HCT116 (cell line): ENCODE measurements at regions not wholly inside any gene's neighbourhood (a gene's known extent, or its start where the extent isn't known, plus 50 kb on each side); places are given as distances from the start of the nearest gene placed in this dataset.

Experiments used
- ATAC-seq: fragments of 200-7000 bp; cut with Tn5 transposase; 2 replicates; pipeline ENCODE4 v1.9.1; 2020; ENCODE audit warnings: mild to moderate bottlenecking, moderate library complexity
- BruUV-seq: library from RNA; stranded (reverse); fragments of 400-500 nt; replicated peaks from 2 replicates; lab custom pipeline; 2021; lab: Mats Ljungman, UMichigan
- CTCF ChIA-PET: fragments of 300-600 bp; sonication (Branson Sonifier 250); formaldehyde crosslinking; loops from one replicate; lab custom pipeline; 2021; ENCODE audit warnings: antibody characterized with exemption; lab: Charles Lee
- POLR2A ChIA-PET: fragments of 300-600, 350-600 bp; sonication (Branson Sonifier 250); formaldehyde crosslinking; loops from one replicate; lab custom pipeline; 2021; ENCODE audit warnings: antibody characterized with exemption; lab: Charles Lee
- RAD21 ChIA-PET, 2 experiments: fragments of 300-600 bp; sonication (Branson Sonifier 250); formaldehyde crosslinking; loops; one replicate each; lab custom pipeline; 2023; ENCODE audit warnings: low total read pairs in 2 of 2; ENCODE audit not compliant: uncharacterized antibody in 2 of 2, unreplicated experiment in 2 of 2, low non-redundant PET in 1 of 2; lab: Charles Lee
- DNase-seq: peaks from one replicate; pipeline ENCODE4 v3.0.0-alpha.2; 2010; ENCODE audit warnings: low read depth, low spot score
- H2AFZ ChIP-seq: fragments of 200-600 bp; shearing (Covaris generic), sonication (generic); 2 replicates; pipeline ENCODE4 v1.6.1; 2017; ENCODE audit warnings: low read depth, mixed run types, mixed read lengths, antibody characterized with exemption, low read length; ENCODE audit not compliant: poor library complexity, severe bottlenecking
- H3K27ac ChIP-seq: 2 replicates; pipeline ENCODE4 v1.5.1; 2012; ENCODE audit warnings: low read depth, low read length
- H3K27me3 ChIP-seq: fragments of 200-600 bp; sonication (generic); 2 replicates; pipeline ENCODE4 v1.6.1; 2016; ENCODE audit warnings: mixed run types, low read length, mixed read lengths; ENCODE audit not compliant: insufficient read depth
- H3K36me3 ChIP-seq, 2 experiments: fragments of 200-500 bp in 1 of 2; fragments of 200-600 bp in 1 of 2; sonication (Bioruptor generic) in 1 of 2; sonication (generic) in 1 of 2; 2 replicates each; pipeline versions ENCODE4 v1.5.1 to v1.6.1; 2014 to 2016; ENCODE audit warnings: low read length in 2 of 2, inconsistent platforms in 1 of 2, mixed read lengths in 1 of 2, mixed run types in 1 of 2; ENCODE audit not compliant: insufficient read depth in 2 of 2, control insufficient read depth in 1 of 2
- H3K4me1 ChIP-seq, 2 experiments: fragments of 200-600 bp in 1 of 2; sonication (generic) in 1 of 2; 2 replicates each; pipeline versions ENCODE4 v1.5.1 to v1.6.1; 2012 to 2017; ENCODE audit warnings: low read length in 2 of 2, inconsistent platforms in 1 of 2, mild to moderate bottlenecking in 1 of 2, mixed read lengths in 1 of 2, mixed run types in 1 of 2, moderate library complexity in 1 of 2; ENCODE audit not compliant: insufficient read depth in 2 of 2, control insufficient read depth in 1 of 2
- H3K4me2 ChIP-seq: fragments of 200-600 bp; sonication (generic); 2 replicates; pipeline ENCODE4 v1.6.1; 2017; ENCODE audit warnings: mixed run types, low read length, mixed read lengths
- H3K4me3 ChIP-seq, 2 experiments: fragments of 200-600 bp in 1 of 2; sonication (generic) in 1 of 2; replicated peaks in 1 of 2; 2 replicates each; pipeline ENCODE4 v1.5.1; 2011 to 2016; ENCODE audit warnings: low read length in 2 of 2, control low read depth in 1 of 2, low read depth in 1 of 2, mild to moderate bottlenecking in 1 of 2, mixed read lengths in 1 of 2, mixed run types in 1 of 2
- H3K79me2 ChIP-seq: fragments of 200-600 bp; sonication (generic); 2 replicates; pipeline ENCODE4 v1.6.1; 2017; ENCODE audit warnings: mild to moderate bottlenecking, mixed run types, low read length, moderate library complexity, mixed read lengths; ENCODE audit not compliant: insufficient read depth
- H3K9ac ChIP-seq: fragments of 200-600 bp; sonication (generic); 2 replicates; pipeline ENCODE4 v1.6.1; 2016; ENCODE audit warnings: low read length, mixed read lengths
- H3K9me2 ChIP-seq: fragments of 200-600 bp; sonication (generic), shearing (Covaris generic); 2 replicates; pipeline ENCODE4 v1.6.1; 2017; ENCODE audit warnings: mixed run types, mild to moderate bottlenecking, moderate library complexity; ENCODE audit not compliant: insufficient read depth
- H3K9me3 ChIP-seq, 2 experiments: fragments of 200-500 bp in 1 of 2; fragments of 200-600 bp in 1 of 2; sonication (Bioruptor generic) in 1 of 2; sonication (generic) in 1 of 2; 2 replicates each; pipeline ENCODE4 v1.6.1; 2014 to 2017; ENCODE audit warnings: low read length in 2 of 2, mixed read lengths in 2 of 2, inconsistent platforms in 1 of 2, low read depth in 1 of 2, mild to moderate bottlenecking in 1 of 2, mixed run types in 1 of 2, moderate library complexity in 1 of 2; ENCODE audit not compliant: control insufficient read depth in 1 of 2, insufficient read depth in 1 of 2
- H4K20me1 ChIP-seq: fragments of 200-600 bp; sonication (generic), shearing (Covaris generic); 2 replicates; pipeline ENCODE4 v1.6.1; 2017; ENCODE audit warnings: mixed run types, mild to moderate bottlenecking, moderate library complexity; ENCODE audit not compliant: insufficient read depth
- CBX3 ChIP-seq: IDR thresholded peaks from 2 replicates; pipeline ENCODE4 v1.6.1; 2012; ENCODE audit warnings: low read depth
- EGR1 ChIP-seq: IDR thresholded peaks from 2 replicates; pipeline ENCODE4 v1.6.1; 2012; ENCODE audit warnings: low read depth
- ELF1 ChIP-seq: IDR thresholded peaks from 2 replicates; pipeline ENCODE4 v1.6.1; 2012; ENCODE audit warnings: low read depth, borderline replicate concordance
- EZH2phosphoT487 ChIP-seq: fragments of 200-600 bp; IDR thresholded peaks from 2 replicates; pipeline ENCODE4 v1.6.1; 2018; ENCODE audit warnings: antibody characterized with exemption, borderline replicate concordance
- FOSL1 ChIP-seq: IDR thresholded peaks from 2 replicates; pipeline ENCODE4 v1.6.1; 2012; ENCODE audit warnings: low read depth
- JUND ChIP-seq: IDR thresholded peaks from 2 replicates; pipeline ENCODE4 v1.6.1; 2012
- POLR2A ChIP-seq: IDR thresholded peaks from 2 replicates; pipeline ENCODE4 v1.7.0; 2011; ENCODE audit warnings: borderline replicate concordance; ENCODE audit not compliant: insufficient read depth, insufficient read length; ENCODE audit errors: extremely low read depth
- RAD21 ChIP-seq: IDR thresholded peaks from 2 replicates; pipeline ENCODE4 v1.6.1; 2012; ENCODE audit warnings: low read depth, mild to moderate bottlenecking
- SIN3A ChIP-seq: IDR thresholded peaks from 2 replicates; pipeline ENCODE4 v1.6.1; 2012; ENCODE audit warnings: low read depth
- SP1 ChIP-seq: IDR thresholded peaks from 2 replicates; pipeline ENCODE4 v1.6.1; 2012; ENCODE audit warnings: low read depth
- TCF7L2 ChIP-seq: IDR thresholded peaks from 2 replicates; pipeline ENCODE4 v1.7.0; 2011; ENCODE audit warnings: borderline replicate concordance, inconsistent platforms; ENCODE audit not compliant: insufficient read depth, insufficient read length; ENCODE audit errors: extremely low read depth
- ZFX ChIP-seq: fragments of 450-650 bp; IDR thresholded peaks from 2 replicates; pipeline ENCODE4 v1.6.1; 2017
- ZNF274 ChIP-seq: fragments of 200-500 bp; sonication (Bioruptor generic); IDR thresholded peaks from 2 replicates; pipeline ENCODE4 v1.6.1; 2014; ENCODE audit warnings: mild to moderate bottlenecking, low read depth, low read length, inconsistent platforms
- intact Hi-C: fragments of 100-400 bp; cut with micrococcal nuclease; formaldehyde crosslinking; loops from 2 replicates; pipeline ENCODE4 v1.10.0; 2022
- TF ChIP-seq, protein P1 (sequence below): IDR thresholded peaks from 2 replicates; pipeline ENCODE4 v1.6.1; 2012; ENCODE audit warnings: low read depth
- TF ChIP-seq, protein P2 (sequence below): IDR thresholded peaks from 2 replicates; pipeline ENCODE4 v1.6.1; 2012

DNA sequence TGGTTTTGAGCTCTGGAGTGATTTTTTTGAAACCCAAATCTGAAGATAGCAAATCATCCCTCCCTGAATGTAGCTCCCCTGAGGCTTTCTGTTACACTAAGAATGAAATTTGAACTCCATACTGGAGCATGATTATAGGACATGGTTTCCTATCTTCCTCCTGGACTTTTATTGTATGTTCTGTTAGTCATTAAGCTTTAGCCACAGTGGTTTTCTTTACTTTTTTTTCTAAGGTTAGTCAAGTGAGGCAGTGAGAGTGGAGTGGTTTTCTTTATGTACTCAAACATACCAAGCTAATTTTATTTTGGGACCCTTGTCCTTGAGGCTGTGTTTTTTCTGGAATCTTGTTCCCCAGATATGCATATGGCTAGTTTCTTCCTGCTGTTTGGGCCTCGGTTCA, 55.2 kb upstream of the FRMD4B start:
- Histone ChIP-seq H3K27me3 (no peaks in the 10 kb centered on the region), H3K4me2 (no peak overlapping the region), H4K20me1 (no peaks in the 10 kb centered on the region), H3K36me3 (no peaks in the 10 kb centered on the region), H3K9ac (no peak overlapping the region), H2AFZ (no peak overlapping the region), H3K4me1 (no peaks in the 10 kb centered on the region), H3K9me3 (no peaks in the 10 kb centered on the region), H3K79me2 (no peaks in the 10 kb centered on the region), H3K27ac (no peak overlapping the region), H3K4me3 (no peak overlapping the region), H3K9me2 (no peaks in the 10 kb centered on the region)
- RAD21 ChIA-PET = interaction anchor here in 1 of 2 experiments (0.6 kb wide), 1 partner anchor 76 kb away, joined by 4 read pairs; no protein-coding TSS in a partner anchor
- ATAC-seq = no peak
- DNase-seq = no peak
- intact Hi-C loops = no loop called here
- no TSS peak for BruUV-seq
- CTCF ChIA-PET = interaction anchor here (0.6 to 2.2 kb wide), 7 partner anchors 10 to 280 kb away, joined by 3 to 14 read pairs (median 4); no protein-coding TSS in a partner anchor
- TF ChIP-seq POLR2A (no peak), SIN3A (no peak), ZFX (no peak), SP1 (no peak), ZNF274 (no peak), ELF1 (no peak), RAD21 (no peak), JUND (no peak), CBX3 (no peak), EGR1 (no peak), TCF7L2 (no peak), FOSL1 (no peak), EZH2phosphoT487 (no peak)
- TF ChIP-seq, protein P1, sequence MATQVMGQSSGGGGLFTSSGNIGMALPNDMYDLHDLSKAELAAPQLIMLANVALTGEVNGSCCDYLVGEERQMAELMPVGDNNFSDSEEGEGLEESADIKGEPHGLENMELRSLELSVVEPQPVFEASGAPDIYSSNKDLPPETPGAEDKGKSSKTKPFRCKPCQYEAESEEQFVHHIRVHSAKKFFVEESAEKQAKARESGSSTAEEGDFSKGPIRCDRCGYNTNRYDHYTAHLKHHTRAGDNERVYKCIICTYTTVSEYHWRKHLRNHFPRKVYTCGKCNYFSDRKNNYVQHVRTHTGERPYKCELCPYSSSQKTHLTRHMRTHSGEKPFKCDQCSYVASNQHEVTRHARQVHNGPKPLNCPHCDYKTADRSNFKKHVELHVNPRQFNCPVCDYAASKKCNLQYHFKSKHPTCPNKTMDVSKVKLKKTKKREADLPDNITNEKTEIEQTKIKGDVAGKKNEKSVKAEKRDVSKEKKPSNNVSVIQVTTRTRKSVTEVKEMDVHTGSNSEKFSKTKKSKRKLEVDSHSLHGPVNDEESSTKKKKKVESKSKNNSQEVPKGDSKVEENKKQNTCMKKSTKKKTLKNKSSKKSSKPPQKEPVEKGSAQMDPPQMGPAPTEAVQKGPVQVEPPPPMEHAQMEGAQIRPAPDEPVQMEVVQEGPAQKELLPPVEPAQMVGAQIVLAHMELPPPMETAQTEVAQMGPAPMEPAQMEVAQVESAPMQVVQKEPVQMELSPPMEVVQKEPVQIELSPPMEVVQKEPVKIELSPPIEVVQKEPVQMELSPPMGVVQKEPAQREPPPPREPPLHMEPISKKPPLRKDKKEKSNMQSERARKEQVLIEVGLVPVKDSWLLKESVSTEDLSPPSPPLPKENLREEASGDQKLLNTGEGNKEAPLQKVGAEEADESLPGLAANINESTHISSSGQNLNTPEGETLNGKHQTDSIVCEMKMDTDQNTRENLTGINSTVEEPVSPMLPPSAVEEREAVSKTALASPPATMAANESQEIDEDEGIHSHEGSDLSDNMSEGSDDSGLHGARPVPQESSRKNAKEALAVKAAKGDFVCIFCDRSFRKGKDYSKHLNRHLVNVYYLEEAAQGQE = no peak
- TF ChIP-seq, protein P2, sequence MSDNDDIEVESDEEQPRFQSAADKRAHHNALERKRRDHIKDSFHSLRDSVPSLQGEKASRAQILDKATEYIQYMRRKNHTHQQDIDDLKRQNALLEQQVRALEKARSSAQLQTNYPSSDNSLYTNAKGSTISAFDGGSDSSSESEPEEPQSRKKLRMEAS = no peak
- POLR2A ChIA-PET = no interaction called here
